ENCODE measurements at regions not wholly inside any gene's neighbourhood (a gene's known extent, or its start where the extent isn't known, plus 50 kb on each side); places are given as distances from the start of the nearest gene placed in this dataset.

DNA sequence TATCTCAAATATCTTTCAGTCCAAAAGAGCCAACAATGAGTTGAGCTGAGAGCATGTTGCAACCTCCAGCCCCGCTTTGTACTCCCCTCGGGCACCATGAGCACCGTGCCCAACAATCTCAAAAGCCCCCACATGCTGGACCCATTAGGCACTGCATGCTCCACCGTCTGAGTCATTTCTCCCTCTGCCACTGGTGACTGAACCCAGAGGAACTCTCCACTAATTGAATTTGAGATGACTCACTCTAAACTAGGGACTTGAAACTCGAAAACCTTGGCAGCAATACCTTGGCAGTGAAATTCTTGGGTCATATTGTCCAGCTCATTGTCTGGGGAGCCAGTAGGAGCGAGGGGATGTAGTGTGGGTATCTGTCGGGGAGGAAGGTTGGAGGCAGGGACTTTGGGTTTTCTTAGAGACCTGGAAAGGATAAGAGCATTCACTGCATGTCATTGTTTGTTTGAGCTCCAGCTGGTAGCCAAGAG is 49.9 kb upstream of the SLIT3 start:
- no peak for DNase-seq

All from NCI-H2171 (cell line).